ENCODE measurements at regions not wholly inside any gene's neighbourhood (a gene's known extent, or its start where the extent isn't known, plus 50 kb on each side); places are given as distances from the start of the nearest gene placed in this dataset.

DNA sequence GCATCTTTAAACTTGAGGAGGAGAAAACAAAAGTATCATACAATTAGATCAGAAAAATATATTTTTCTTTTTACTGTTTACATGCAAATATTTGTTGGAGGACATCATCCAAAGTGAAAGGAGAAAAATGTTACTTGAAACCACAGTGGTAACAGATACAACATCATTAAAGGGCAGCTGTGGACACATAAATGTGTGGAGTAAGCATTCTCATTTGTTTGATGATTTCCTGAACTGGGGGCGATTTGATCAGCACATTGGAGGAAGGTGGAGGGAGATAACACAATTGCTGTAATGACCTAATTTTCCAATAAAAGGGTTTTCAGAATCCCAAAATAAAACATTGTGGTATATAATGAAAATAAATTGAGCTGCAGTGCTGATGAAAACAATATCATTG lies 314.5 kb upstream of the HS3ST1 start:
- Histone ChIP-seq H3K27ac (no peak overlapping the region), H3K9me3 (no peaks in the 10 kb centered on the region), H3K4me1 (ENCODE audit: control insufficient read depth in 1 of 2, low read depth in 2 of 2) (peaks cover 27 to 56% of the 10 kb centered on the region in 2 donors), H3K36me3 (no peaks in the 10 kb centered on the region), H3K4me3 (no peak overlapping the region), H3K27me3 (replicated peaks; ENCODE audit: insufficient read depth) (no peaks in the 10 kb centered on the region)
- TF ChIP-seq, protein P1, sequence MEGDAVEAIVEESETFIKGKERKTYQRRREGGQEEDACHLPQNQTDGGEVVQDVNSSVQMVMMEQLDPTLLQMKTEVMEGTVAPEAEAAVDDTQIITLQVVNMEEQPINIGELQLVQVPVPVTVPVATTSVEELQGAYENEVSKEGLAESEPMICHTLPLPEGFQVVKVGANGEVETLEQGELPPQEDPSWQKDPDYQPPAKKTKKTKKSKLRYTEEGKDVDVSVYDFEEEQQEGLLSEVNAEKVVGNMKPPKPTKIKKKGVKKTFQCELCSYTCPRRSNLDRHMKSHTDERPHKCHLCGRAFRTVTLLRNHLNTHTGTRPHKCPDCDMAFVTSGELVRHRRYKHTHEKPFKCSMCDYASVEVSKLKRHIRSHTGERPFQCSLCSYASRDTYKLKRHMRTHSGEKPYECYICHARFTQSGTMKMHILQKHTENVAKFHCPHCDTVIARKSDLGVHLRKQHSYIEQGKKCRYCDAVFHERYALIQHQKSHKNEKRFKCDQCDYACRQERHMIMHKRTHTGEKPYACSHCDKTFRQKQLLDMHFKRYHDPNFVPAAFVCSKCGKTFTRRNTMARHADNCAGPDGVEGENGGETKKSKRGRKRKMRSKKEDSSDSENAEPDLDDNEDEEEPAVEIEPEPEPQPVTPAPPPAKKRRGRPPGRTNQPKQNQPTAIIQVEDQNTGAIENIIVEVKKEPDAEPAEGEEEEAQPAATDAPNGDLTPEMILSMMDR (IDR thresholded peaks at IDR 0.05) = no peak
- DNase-seq (ENCODE audit: low spot score) (no peak), ATAC-seq (ENCODE audit: insufficient number of reproducible peaks, low FRiP score, low read depth) (no peak)

GRCh38 chr4:11741190-11741652 lies 312.5 kb upstream of the HS3ST1 start:
- peak overlapping the region; percentile 34 to 39 for H3K27ac ChIP-seq
- ATAC-seq (ENCODE audit: insufficient number of reproducible peaks, low FRiP score, low read depth) (no peak), DNase-seq (ENCODE audit: low spot score) (no peak)
- H3K4me1 ChIP-seq (ENCODE audit: control insufficient read depth in 1 of 2, low read depth in 2 of 2) = peaks cover 27 to 52% of the 10 kb centered on the region in 2 donors
- TF ChIP-seq, protein P1 (IDR thresholded peaks at IDR 0.05) = no peak
- H3K9me3 ChIP-seq = no peaks in the 10 kb centered on the region
- no peaks in the 10 kb centered on the region for H3K36me3 ChIP-seq
- no peaks in the 10 kb centered on the region for H3K27me3 ChIP-seq (replicated peaks; ENCODE audit: insufficient read depth)
- no peak overlapping the region for H3K4me3 ChIP-seq

DNA sequence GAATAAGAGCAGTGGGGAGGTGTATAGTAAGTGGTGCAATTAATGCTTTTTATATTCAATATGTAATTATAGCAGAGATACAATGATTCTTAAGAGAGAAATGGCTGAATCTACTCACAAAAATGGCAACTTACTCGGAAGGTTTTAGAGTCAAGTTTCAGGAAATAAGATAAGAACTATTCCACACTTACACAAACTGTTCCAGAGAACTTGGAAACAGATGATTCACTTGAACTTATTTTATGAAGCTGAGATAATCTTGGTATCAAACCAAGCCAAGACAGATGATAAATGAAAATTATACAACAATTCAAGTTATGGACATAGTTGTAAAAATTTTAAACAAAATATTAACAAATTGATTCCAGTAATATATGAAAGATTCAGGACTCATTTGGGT lies 311.3 kb upstream of the HS3ST1 start:
- H3K4me1 ChIP-seq (ENCODE audit: control insufficient read depth in 1 of 2, low read depth in 2 of 2) = peaks cover 27 to 52% of the 10 kb centered on the region in 2 donors
- no peaks in the 10 kb centered on the region for H3K27me3 ChIP-seq (replicated peaks; ENCODE audit: insufficient read depth)
- TF ChIP-seq, protein P1 (IDR thresholded peaks at IDR 0.05) = no peak
- DNase-seq (ENCODE audit: low spot score) (no peak), ATAC-seq (ENCODE audit: insufficient number of reproducible peaks, low FRiP score, low read depth) (no peak)
- H3K4me3 ChIP-seq = no peak overlapping the region
- H3K27ac ChIP-seq = peak overlapping the region in 1 of 2 donors; percentile 28
- no peaks in the 10 kb centered on the region for H3K9me3 ChIP-seq
- no peaks in the 10 kb centered on the region for H3K36me3 ChIP-seq

DNA sequence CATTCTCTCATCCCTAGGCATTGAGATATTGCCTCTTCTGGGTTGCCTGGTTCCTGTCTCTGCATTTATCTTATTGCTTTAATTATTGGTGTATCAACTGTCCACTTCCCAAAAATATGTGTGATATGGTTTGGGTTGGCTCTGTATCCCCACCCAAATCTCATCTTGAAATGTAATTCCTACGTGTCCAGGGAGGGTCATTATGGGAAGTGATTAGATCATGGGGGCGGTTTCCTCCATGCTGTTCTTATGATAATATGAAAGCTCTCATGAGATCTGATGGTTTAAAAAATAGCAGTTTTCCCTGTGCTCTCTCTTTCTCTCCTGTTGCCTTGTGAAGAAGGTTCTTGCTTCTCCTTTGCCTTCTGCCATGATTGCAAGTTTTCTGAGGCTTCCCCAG lies 308.3 kb upstream of the HS3ST1 start:
- ATAC-seq (ENCODE audit: insufficient number of reproducible peaks, low FRiP score, low read depth) (no peak), DNase-seq (ENCODE audit: low spot score) (no peak)
- Histone ChIP-seq H3K4me3 (no peak overlapping the region), H3K27me3 (replicated peaks; ENCODE audit: insufficient read depth) (no peaks in the 10 kb centered on the region), H3K36me3 (no peaks in the 10 kb centered on the region), H3K4me1 (ENCODE audit: control insufficient read depth in 1 of 2, low read depth in 2 of 2) (peaks cover 22 to 30% of the 10 kb centered on the region in 2 donors), H3K9me3 (no peaks in the 10 kb centered on the region), H3K27ac (no peak overlapping the region)
- TF ChIP-seq, protein P1 (IDR thresholded peaks at IDR 0.05) = no peak

GRCh38 chr4:11735651-11736050 lies 307.0 kb upstream of the HS3ST1 start:
- Histone ChIP-seq H3K27ac (no peak overlapping the region), H3K36me3 (no peaks in the 10 kb centered on the region), H3K27me3 (replicated peaks; ENCODE audit: insufficient read depth) (no peaks in the 10 kb centered on the region), H3K9me3 (no peaks in the 10 kb centered on the region), H3K4me1 (ENCODE audit: control insufficient read depth in 1 of 2, low read depth in 2 of 2) (peaks cover 9 to 17% of the 10 kb centered on the region in 2 donors), H3K4me3 (no peak overlapping the region)
- DNase-seq (ENCODE audit: low spot score) (no peak), ATAC-seq (ENCODE audit: insufficient number of reproducible peaks, low FRiP score, low read depth) (no peak)
- TF ChIP-seq, protein P1 (IDR thresholded peaks at IDR 0.05) = no peak
